GM12872 (cell line): ENCODE measurements at regions not wholly inside any gene's neighbourhood (a gene's known extent, or its start where the extent isn't known, plus 50 kb on each side); places are given as distances from the start of the nearest gene placed in this dataset.

Experiments
- CTCF ChIP-seq: IDR thresholded peaks from 3 replicates; pipeline ENCODE4 v1.5.1; 2011; ENCODE audit warnings: low read depth, mild to moderate bottlenecking, low read length, moderate library complexity; ENCODE audit not compliant: insufficient read depth

DNA sequence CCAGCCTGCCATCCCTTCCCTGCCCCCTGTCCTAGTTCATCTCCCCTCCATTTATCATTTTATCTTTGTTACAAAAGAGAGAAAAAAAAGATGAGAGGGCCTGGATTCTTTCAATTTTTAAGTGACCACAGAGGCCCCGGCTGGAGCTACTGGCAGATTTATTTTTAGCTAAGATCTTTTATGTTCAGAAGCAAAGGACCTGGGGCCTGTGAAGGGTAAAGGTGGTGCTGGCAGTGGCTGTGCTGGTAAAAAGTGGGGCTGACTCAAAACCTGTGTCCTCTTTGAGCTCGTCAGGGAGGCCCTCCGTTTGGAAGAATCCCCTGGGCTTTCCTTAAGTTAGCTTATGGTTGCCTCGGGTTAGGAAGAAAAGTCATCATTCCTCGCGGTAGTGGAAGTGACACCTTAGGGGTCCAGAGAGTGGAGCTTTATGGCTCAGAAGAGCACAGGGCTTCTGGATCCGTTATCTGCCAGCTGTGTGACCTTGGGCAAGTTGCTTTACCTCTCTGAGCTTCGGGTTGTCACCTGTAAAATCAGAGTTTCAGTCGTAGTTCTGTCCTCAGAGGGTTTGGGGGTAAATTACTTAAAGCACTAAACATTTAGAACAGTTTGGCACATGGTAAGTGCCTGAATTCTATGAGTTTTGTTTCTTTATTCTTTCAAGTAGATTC lies 923.8 kb upstream of the EEF2KMT start:
- TF ChIP-seq CTCF, result no peak

- TF ChIP-seq CTCF, result no peak
Observed at GRCh38 chr16:6020162-6020985, 922.8 kb upstream of the EEF2KMT start.

- TF ChIP-seq CTCF, result no peak
Observed at GRCh38 chr16:6019490-6019991, 921.9 kb upstream of the EEF2KMT start.

GRCh38 chr16:6018848-6019489 lies 921.4 kb upstream of the EEF2KMT start:
- no peak for TF ChIP-seq CTCF

DNA sequence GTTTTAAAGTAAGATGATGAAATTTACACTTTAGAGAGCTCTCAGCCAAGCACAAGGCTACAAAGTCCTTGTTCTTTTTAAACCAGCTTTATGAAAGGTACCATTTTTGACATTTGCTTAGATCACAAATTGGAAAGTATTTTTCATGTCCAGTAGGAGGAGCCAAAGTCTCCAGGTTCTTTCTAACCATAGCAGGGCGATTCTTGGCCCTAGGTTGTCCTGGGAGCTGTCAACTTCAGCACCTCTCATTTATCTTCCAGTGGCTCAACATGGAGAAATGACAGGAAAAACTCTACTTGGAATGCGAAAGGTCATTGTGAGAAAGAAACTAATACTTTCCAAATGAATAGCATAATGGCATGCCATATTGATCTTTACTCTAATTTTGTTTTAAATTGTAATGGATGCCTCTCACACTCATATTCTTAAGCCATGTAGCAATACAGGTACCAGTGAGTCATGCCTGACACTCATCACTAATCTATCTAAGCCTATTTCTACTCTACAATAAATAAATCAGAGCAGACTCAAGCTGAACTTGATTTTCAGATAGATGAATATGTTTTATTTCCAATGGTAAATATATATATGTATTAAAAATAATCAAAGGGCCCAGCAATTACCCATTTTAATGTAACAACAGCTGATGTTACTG lies 919.1 kb upstream of the EEF2KMT start:
- peak; percentile 15; the same call in 1 of the 3 replicates for TF ChIP-seq CTCF

GRCh38 chr16:6012716-6013115 lies 915.1 kb upstream of the EEF2KMT start:
- TF ChIP-seq CTCF, result no peak

DNA sequence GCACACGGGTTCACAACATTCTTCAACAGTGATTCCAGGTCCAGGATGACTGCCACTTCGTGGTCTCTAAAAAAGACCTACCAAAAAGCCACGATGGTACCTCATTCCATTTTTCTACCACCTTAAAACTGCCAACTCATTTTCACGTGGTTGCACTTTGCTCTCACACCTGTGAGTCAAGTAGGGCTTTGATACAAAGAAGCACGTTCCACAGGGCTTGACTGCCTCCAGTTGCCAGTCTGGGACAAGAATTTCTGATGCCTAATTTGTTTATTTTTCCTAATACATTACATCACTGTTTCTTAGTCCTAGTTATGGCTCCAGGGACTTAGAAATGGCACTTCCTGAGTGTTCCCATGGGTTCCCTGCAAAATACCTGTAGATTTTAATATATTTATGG lies 911.6 kb upstream of the EEF2KMT start:
- TF ChIP-seq CTCF, result no peak
